GM12874 (cell line): ENCODE measurements at regions not wholly inside any gene's neighbourhood (a gene's known extent, or its start where the extent isn't known, plus 50 kb on each side); places are given as distances from the start of the nearest gene placed in this dataset.

Experiments used
- TF ChIP-seq, protein P1 (sequence below): IDR thresholded peaks from 2 replicates; pipeline ENCODE4 v1.5.1; 2011; ENCODE audit warnings: low read depth, mild to moderate bottlenecking, control low read depth, low read length, moderate library complexity; ENCODE audit not compliant: insufficient read depth

GRCh38 chr2:118665784-118666529, 181.5 kb downstream of the EN1 start:
- TF ChIP-seq, protein P1, sequence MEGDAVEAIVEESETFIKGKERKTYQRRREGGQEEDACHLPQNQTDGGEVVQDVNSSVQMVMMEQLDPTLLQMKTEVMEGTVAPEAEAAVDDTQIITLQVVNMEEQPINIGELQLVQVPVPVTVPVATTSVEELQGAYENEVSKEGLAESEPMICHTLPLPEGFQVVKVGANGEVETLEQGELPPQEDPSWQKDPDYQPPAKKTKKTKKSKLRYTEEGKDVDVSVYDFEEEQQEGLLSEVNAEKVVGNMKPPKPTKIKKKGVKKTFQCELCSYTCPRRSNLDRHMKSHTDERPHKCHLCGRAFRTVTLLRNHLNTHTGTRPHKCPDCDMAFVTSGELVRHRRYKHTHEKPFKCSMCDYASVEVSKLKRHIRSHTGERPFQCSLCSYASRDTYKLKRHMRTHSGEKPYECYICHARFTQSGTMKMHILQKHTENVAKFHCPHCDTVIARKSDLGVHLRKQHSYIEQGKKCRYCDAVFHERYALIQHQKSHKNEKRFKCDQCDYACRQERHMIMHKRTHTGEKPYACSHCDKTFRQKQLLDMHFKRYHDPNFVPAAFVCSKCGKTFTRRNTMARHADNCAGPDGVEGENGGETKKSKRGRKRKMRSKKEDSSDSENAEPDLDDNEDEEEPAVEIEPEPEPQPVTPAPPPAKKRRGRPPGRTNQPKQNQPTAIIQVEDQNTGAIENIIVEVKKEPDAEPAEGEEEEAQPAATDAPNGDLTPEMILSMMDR: no peak

GRCh38 chr2:118661179-118661578, 186.3 kb downstream of the EN1 start:
- TF ChIP-seq, protein P1: no peak

DNA sequence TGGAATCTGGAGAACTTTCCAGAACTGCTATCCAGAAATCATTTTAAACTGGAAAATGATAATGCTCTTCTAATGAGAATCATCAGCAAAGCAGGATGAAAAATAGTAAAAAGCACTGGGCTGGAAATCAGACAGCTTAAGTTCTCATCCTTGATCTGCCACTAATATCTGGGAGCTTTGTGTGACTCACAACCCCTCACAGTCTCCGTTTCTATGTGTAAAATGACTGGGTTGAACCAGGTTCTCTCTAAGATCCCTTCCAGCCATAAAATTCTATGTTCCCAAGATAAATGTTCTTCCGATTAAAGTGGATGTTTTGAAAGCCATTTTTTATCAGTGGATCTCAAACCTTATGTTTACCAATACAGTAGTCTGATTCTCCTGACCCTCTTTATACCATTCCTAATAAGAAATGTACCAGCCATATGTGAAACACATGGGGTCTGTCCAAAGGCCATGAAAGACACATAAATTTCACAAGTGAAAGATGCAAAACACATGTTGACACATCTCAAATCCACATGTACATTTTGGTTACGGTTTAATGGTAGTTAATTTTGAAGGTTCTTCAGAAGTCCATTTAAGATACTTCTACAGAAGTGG, 188.8 kb downstream of the EN1 start:
- TF ChIP-seq, protein P1: no peak

DNA sequence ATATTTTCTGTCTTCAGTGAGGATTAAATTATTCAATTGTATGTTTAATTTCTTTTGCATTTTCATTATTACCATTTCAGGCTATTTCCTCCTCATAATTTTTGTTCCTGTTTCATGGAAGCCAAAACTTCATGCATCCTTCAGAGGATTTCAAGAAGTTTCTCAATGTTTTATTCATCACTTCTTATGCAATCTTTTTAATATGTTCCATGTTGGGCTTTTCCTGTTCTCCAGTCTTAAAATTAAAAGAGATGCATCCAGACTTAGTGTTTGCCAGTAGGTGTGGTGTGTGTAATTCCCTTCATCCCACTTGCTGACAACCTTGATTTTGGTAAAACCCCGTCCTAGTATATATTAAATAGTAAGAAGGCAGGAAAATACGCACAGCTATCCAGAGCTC, 190.0 kb downstream of the EN1 start:
- TF ChIP-seq, protein P1: no peak

DNA sequence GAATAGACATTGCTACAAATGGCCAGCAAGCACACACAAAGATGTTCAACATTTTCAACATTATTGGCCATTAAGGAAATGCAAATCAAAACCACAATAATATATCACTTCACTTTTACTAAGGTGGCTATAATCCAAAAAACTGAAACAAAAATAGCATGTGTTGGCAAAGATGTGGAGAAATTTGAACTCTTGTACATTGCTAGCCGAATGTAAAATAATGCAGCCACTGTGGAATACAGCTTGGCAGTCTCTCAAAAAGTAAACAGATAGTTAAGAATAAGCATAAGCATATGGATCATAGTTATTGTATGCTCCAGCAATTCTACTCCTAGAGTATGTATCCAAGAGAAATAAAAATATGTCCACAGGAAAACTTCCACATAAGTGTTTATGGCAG, 192.5 kb downstream of the EN1 start:
- TF ChIP-seq, protein P1: no peak

DNA sequence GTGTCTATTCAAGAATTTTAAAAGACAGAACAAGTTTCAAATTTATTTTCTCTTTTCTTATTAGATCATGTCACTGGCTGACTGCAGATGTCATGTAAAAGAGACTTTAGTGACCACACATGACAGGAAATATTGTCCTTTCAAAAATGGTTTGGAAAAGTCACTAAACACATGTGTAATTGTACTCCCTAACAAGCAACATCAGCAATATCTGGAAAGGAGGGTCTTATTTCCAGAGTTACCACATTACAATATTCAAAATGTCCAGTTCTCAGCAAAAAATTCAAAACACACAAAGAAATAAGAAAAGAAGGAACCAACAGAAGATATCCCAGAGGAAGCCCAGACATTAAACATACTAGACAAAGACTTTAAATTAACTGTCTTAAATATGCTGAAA, 197.1 kb downstream of the EN1 start:
- TF ChIP-seq, protein P1: no peak

DNA sequence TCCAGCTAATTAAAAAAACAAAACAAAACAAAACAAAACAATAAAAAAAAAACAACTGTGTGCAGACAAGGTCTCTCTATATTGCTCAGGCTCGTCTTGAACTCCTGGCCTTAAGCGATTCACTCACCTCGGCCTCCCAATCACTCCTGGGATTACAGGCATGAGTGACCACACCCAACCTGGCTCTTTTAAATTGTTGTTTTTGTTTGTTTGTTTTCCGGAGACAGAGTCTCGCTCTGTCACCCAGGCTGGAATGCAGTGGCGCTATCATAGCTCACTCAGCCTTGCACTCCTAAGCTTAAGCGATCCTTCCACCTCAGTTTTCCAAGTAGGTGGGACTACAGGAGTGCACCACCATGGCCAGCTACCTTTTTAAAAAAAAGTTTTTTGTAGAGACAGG, 201.6 kb downstream of the EN1 start:
- TF ChIP-seq, protein P1: no peak
